B cell (primary cell): ENCODE measurements at regions not wholly inside any gene's neighbourhood (a gene's known extent, or its start where the extent isn't known, plus 50 kb on each side); places are given as distances from the start of the nearest gene placed in this dataset.

Experiments
- EZH2 ChIP-seq: IDR thresholded peaks from 2 replicates; pipeline ENCODE4 v1.6.1; 2012; ENCODE audit warnings: borderline replicate concordance, low read depth, mild to moderate bottlenecking, moderate library complexity, low read length; ENCODE audit not compliant: insufficient read depth, poor library complexity, severe bottlenecking
- TF ChIP-seq, protein P1 (sequence below): fragments of 200-600 bp; IDR thresholded peaks from one replicate; pipeline ENCODE4 v1.8.0; 2022; ENCODE audit warnings: antibody characterized with exemption, mild to moderate bottlenecking

DNA sequence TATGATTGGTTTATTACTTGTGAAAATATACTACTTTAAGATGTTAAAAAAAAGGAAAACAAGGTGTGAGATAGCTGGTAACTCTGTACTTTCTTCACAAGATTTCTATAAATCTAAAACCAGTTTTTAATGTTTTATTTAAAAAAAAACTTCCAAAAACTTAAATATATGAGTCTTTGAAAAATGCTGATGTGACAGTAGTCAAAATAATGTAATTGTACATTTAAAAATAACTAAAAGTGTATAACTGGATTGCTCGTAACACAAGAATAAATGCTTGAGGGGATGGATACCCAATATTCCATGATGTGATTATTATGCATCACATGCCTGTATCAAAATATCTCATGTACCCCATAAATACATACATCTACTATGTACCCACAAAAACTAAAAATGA lies 464.9 kb downstream of the NYAP2 start:
- TF ChIP-seq, protein P1, sequence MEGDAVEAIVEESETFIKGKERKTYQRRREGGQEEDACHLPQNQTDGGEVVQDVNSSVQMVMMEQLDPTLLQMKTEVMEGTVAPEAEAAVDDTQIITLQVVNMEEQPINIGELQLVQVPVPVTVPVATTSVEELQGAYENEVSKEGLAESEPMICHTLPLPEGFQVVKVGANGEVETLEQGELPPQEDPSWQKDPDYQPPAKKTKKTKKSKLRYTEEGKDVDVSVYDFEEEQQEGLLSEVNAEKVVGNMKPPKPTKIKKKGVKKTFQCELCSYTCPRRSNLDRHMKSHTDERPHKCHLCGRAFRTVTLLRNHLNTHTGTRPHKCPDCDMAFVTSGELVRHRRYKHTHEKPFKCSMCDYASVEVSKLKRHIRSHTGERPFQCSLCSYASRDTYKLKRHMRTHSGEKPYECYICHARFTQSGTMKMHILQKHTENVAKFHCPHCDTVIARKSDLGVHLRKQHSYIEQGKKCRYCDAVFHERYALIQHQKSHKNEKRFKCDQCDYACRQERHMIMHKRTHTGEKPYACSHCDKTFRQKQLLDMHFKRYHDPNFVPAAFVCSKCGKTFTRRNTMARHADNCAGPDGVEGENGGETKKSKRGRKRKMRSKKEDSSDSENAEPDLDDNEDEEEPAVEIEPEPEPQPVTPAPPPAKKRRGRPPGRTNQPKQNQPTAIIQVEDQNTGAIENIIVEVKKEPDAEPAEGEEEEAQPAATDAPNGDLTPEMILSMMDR: no peak
- no peak for TF ChIP-seq EZH2
